HCT116 (cell line): ENCODE measurements at regions not wholly inside any gene's neighbourhood (a gene's known extent, or its start where the extent isn't known, plus 50 kb on each side); places are given as distances from the start of the nearest gene placed in this dataset.

Experiments used
- ATAC-seq: fragments of 200-7000 bp; cut with Tn5 transposase; 2 replicates; pipeline ENCODE4 v1.9.1; 2020; ENCODE audit warnings: mild to moderate bottlenecking, moderate library complexity
- BruUV-seq: library from RNA; stranded (reverse); fragments of 400-500 nt; replicated peaks from 2 replicates; lab custom pipeline; 2021; lab: Mats Ljungman, UMichigan
- CTCF ChIA-PET: fragments of 300-600 bp; sonication (Branson Sonifier 250); formaldehyde crosslinking; loops from one replicate; lab custom pipeline; 2021; ENCODE audit warnings: antibody characterized with exemption; lab: Charles Lee
- POLR2A ChIA-PET: fragments of 300-600, 350-600 bp; sonication (Branson Sonifier 250); formaldehyde crosslinking; loops from one replicate; lab custom pipeline; 2021; ENCODE audit warnings: antibody characterized with exemption; lab: Charles Lee
- RAD21 ChIA-PET, 2 experiments: fragments of 300-600 bp; sonication (Branson Sonifier 250); formaldehyde crosslinking; loops; one replicate each; lab custom pipeline; 2023; ENCODE audit warnings: low total read pairs in 2 of 2; ENCODE audit not compliant: uncharacterized antibody in 2 of 2, unreplicated experiment in 2 of 2, low non-redundant PET in 1 of 2; lab: Charles Lee
- DNase-seq: peaks from one replicate; pipeline ENCODE4 v3.0.0-alpha.2; 2010; ENCODE audit warnings: low read depth, low spot score
- H2AFZ ChIP-seq: fragments of 200-600 bp; shearing (Covaris generic), sonication (generic); 2 replicates; pipeline ENCODE4 v1.6.1; 2017; ENCODE audit warnings: low read depth, mixed run types, mixed read lengths, antibody characterized with exemption, low read length; ENCODE audit not compliant: poor library complexity, severe bottlenecking
- H3K27ac ChIP-seq: 2 replicates; pipeline ENCODE4 v1.5.1; 2012; ENCODE audit warnings: low read depth, low read length
- H3K27me3 ChIP-seq: fragments of 200-600 bp; sonication (generic); 2 replicates; pipeline ENCODE4 v1.6.1; 2016; ENCODE audit warnings: mixed run types, low read length, mixed read lengths; ENCODE audit not compliant: insufficient read depth
- H3K36me3 ChIP-seq, 2 experiments: fragments of 200-500 bp in 1 of 2; fragments of 200-600 bp in 1 of 2; sonication (Bioruptor generic) in 1 of 2; sonication (generic) in 1 of 2; 2 replicates each; pipeline versions ENCODE4 v1.5.1 to v1.6.1; 2014 to 2016; ENCODE audit warnings: low read length in 2 of 2, inconsistent platforms in 1 of 2, mixed read lengths in 1 of 2, mixed run types in 1 of 2; ENCODE audit not compliant: insufficient read depth in 2 of 2, control insufficient read depth in 1 of 2
- H3K4me1 ChIP-seq, 2 experiments: fragments of 200-600 bp in 1 of 2; sonication (generic) in 1 of 2; 2 replicates each; pipeline versions ENCODE4 v1.5.1 to v1.6.1; 2012 to 2017; ENCODE audit warnings: low read length in 2 of 2, inconsistent platforms in 1 of 2, mild to moderate bottlenecking in 1 of 2, mixed read lengths in 1 of 2, mixed run types in 1 of 2, moderate library complexity in 1 of 2; ENCODE audit not compliant: insufficient read depth in 2 of 2, control insufficient read depth in 1 of 2
- H3K4me2 ChIP-seq: fragments of 200-600 bp; sonication (generic); 2 replicates; pipeline ENCODE4 v1.6.1; 2017; ENCODE audit warnings: mixed run types, low read length, mixed read lengths
- H3K4me3 ChIP-seq, 2 experiments: fragments of 200-600 bp in 1 of 2; sonication (generic) in 1 of 2; replicated peaks in 1 of 2; 2 replicates each; pipeline ENCODE4 v1.5.1; 2011 to 2016; ENCODE audit warnings: low read length in 2 of 2, control low read depth in 1 of 2, low read depth in 1 of 2, mild to moderate bottlenecking in 1 of 2, mixed read lengths in 1 of 2, mixed run types in 1 of 2
- H3K79me2 ChIP-seq: fragments of 200-600 bp; sonication (generic); 2 replicates; pipeline ENCODE4 v1.6.1; 2017; ENCODE audit warnings: mild to moderate bottlenecking, mixed run types, low read length, moderate library complexity, mixed read lengths; ENCODE audit not compliant: insufficient read depth
- H3K9ac ChIP-seq: fragments of 200-600 bp; sonication (generic); 2 replicates; pipeline ENCODE4 v1.6.1; 2016; ENCODE audit warnings: low read length, mixed read lengths
- H3K9me2 ChIP-seq: fragments of 200-600 bp; sonication (generic), shearing (Covaris generic); 2 replicates; pipeline ENCODE4 v1.6.1; 2017; ENCODE audit warnings: mixed run types, mild to moderate bottlenecking, moderate library complexity; ENCODE audit not compliant: insufficient read depth
- H3K9me3 ChIP-seq, 2 experiments: fragments of 200-500 bp in 1 of 2; fragments of 200-600 bp in 1 of 2; sonication (Bioruptor generic) in 1 of 2; sonication (generic) in 1 of 2; 2 replicates each; pipeline ENCODE4 v1.6.1; 2014 to 2017; ENCODE audit warnings: low read length in 2 of 2, mixed read lengths in 2 of 2, inconsistent platforms in 1 of 2, low read depth in 1 of 2, mild to moderate bottlenecking in 1 of 2, mixed run types in 1 of 2, moderate library complexity in 1 of 2; ENCODE audit not compliant: control insufficient read depth in 1 of 2, insufficient read depth in 1 of 2
- H4K20me1 ChIP-seq: fragments of 200-600 bp; sonication (generic), shearing (Covaris generic); 2 replicates; pipeline ENCODE4 v1.6.1; 2017; ENCODE audit warnings: mixed run types, mild to moderate bottlenecking, moderate library complexity; ENCODE audit not compliant: insufficient read depth
- CEBPB ChIP-seq: IDR thresholded peaks from 2 replicates; pipeline ENCODE4 v1.6.1; 2012; ENCODE audit warnings: low read depth
- CTCF ChIP-seq, 3 experiments: fragments of 200-600 bp in 1 of 3; sonication (generic) in 1 of 3; IDR thresholded peaks in 2 of 3; conservative IDR thresholded peaks in 1 of 3; 2 replicates each; pipeline ENCODE4 v1.5.1; 2012 to 2017; ENCODE audit warnings: low read depth in 2 of 3, low read length in 2 of 3, antibody characterized with exemption in 1 of 3, borderline replicate concordance in 1 of 3, control low read depth in 1 of 3, mild to moderate bottlenecking in 1 of 3, mixed read lengths in 1 of 3, mixed run types in 1 of 3, moderate library complexity in 1 of 3; ENCODE audit not compliant: insufficient read depth in 1 of 3
- EZH2 ChIP-seq: fragments of 200-600 bp; sonication (generic); IDR thresholded peaks from 2 replicates; pipeline ENCODE4 v1.6.1; 2017; ENCODE audit warnings: antibody characterized with exemption, mixed run types
- EZH2phosphoT487 ChIP-seq: fragments of 200-600 bp; IDR thresholded peaks from 2 replicates; pipeline ENCODE4 v1.6.1; 2018; ENCODE audit warnings: antibody characterized with exemption, borderline replicate concordance
- FOSL1 ChIP-seq: IDR thresholded peaks from 2 replicates; pipeline ENCODE4 v1.6.1; 2012; ENCODE audit warnings: low read depth
- MAX ChIP-seq: IDR thresholded peaks from 2 replicates; pipeline ENCODE4 v1.6.1; 2012
- POLR2A ChIP-seq: IDR thresholded peaks from 2 replicates; pipeline ENCODE4 v1.7.0; 2011; ENCODE audit warnings: borderline replicate concordance; ENCODE audit not compliant: insufficient read depth, insufficient read length; ENCODE audit errors: extremely low read depth
- RAD21 ChIP-seq: IDR thresholded peaks from 2 replicates; pipeline ENCODE4 v1.6.1; 2012; ENCODE audit warnings: low read depth, mild to moderate bottlenecking
- SP1 ChIP-seq: IDR thresholded peaks from 2 replicates; pipeline ENCODE4 v1.6.1; 2012; ENCODE audit warnings: low read depth
- SRF ChIP-seq: IDR thresholded peaks from 2 replicates; pipeline ENCODE4 v1.6.1; 2012; ENCODE audit warnings: low read depth
- TCF7L2 ChIP-seq: IDR thresholded peaks from 2 replicates; pipeline ENCODE4 v1.7.0; 2011; ENCODE audit warnings: borderline replicate concordance, inconsistent platforms; ENCODE audit not compliant: insufficient read depth, insufficient read length; ENCODE audit errors: extremely low read depth
- YY1 ChIP-seq: IDR thresholded peaks from 2 replicates; pipeline ENCODE4 v1.6.1; 2011; ENCODE audit warnings: low read length, low read depth, moderate library complexity, mild to moderate bottlenecking; ENCODE audit not compliant: insufficient replicate concordance; ENCODE audit errors: extremely low read depth
- ZBTB33 ChIP-seq: IDR thresholded peaks from 2 replicates; pipeline ENCODE4 v1.6.1; 2011; ENCODE audit warnings: mild to moderate bottlenecking, low read length, moderate library complexity; ENCODE audit not compliant: insufficient replicate concordance; ENCODE audit errors: extremely low read depth
- ZNF274 ChIP-seq: fragments of 200-500 bp; sonication (Bioruptor generic); IDR thresholded peaks from 2 replicates; pipeline ENCODE4 v1.6.1; 2014; ENCODE audit warnings: mild to moderate bottlenecking, low read depth, low read length, inconsistent platforms
- intact Hi-C: fragments of 100-400 bp; cut with micrococcal nuclease; formaldehyde crosslinking; loops from 2 replicates; pipeline ENCODE4 v1.10.0; 2022
- TF ChIP-seq, protein P1 (sequence below): IDR thresholded peaks from 2 replicates; pipeline ENCODE4 v1.6.1; 2012

DNA sequence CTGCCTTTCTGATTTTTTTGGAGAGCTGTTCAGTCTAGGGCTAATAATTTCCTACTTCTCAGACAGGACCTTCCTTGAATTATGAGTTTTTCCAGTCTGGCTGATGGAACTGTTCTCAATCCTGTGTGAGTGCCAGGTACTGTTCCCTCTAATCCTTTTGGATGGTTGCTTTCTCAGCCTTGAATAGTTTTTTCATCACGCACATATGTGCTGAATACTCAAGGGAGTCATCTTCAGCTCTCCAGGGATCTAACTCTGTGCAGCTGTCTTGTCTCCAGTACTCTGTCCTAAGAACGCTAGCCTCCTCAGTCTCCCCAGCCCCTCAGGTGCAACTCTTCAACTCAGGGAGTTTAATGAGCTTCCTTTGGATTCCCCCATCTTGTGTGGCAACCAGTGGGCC lies 93.2 kb downstream of the GASK1B start:
- Histone ChIP-seq H3K9me2 (no peaks in the 10 kb centered on the region), H3K4me2 (no peak overlapping the region), H3K4me1 (no peaks in the 10 kb centered on the region), H3K9ac (no peak overlapping the region), H3K9me3 (no peaks in the 10 kb centered on the region), H3K79me2 (no peaks in the 10 kb centered on the region)
- RAD21 ChIA-PET = no interaction called here
- ATAC-seq = no peak
- intact Hi-C loops = no loop called here
- no peak for DNase-seq
- no peak for TF ChIP-seq EZH2phosphoT487
- no peak for TF ChIP-seq CEBPB
- no peak for TF ChIP-seq SRF
- TF ChIP-seq FOSL1 = no peak
- TF ChIP-seq, all 23 proteins: peak for 0
- ChIA-PET CTCF (no interaction called here), POLR2A (no interaction called here)
- Histone ChIP-seq H3K4me3 (no peak overlapping the region), H3K27ac (no peak overlapping the region), H2AFZ (no peak overlapping the region), H3K27me3 (no peaks in the 10 kb centered on the region), H3K36me3 (no peaks in the 10 kb centered on the region), H4K20me1 (no peaks in the 10 kb centered on the region)
- BruUV-seq = no TSS peak

GRCh38 chr4:158077835-158078234 lies 95.0 kb downstream of the GASK1B start:
- no peaks in the 10 kb centered on the region for H3K36me3 ChIP-seq
- BruUV-seq = no TSS peak
- H3K4me3 ChIP-seq = no peak overlapping the region
- no peak overlapping the region for H2AFZ ChIP-seq
- TF ChIP-seq ZBTB33 (no peak), YY1 (no peak), CEBPB (no peak), ZNF274 (no peak), EZH2phosphoT487 (no peak), RAD21 (no peak), SRF (no peak), POLR2A (no peak), CTCF (IDR thresholded peaks at IDR 0.05 in 2 of 3, conservative IDR thresholded peaks at IDR 0.05 in 1 of 3; ENCODE audit: borderline replicate concordance in 1 of 3, insufficient read depth in 1 of 3, low read depth in 2 of 3, low read length in 2 of 3) (no peak), SP1 (no peak), EZH2 (no peak), MAX (no peak), TCF7L2 (no peak)
- TF ChIP-seq, protein P1, sequence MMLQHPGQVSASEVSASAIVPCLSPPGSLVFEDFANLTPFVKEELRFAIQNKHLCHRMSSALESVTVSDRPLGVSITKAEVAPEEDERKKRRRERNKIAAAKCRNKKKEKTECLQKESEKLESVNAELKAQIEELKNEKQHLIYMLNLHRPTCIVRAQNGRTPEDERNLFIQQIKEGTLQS = no peak
- no peak overlapping the region for H3K9ac ChIP-seq
- H3K4me2 ChIP-seq = no peak overlapping the region
- no peaks in the 10 kb centered on the region for H3K27me3 ChIP-seq
- H3K79me2 ChIP-seq = no peaks in the 10 kb centered on the region
- H4K20me1 ChIP-seq = no peaks in the 10 kb centered on the region
- ATAC-seq (no peak), DNase-seq (no peak)
- intact Hi-C loops = no loop called here
- H3K9me3 ChIP-seq = no peaks in the 10 kb centered on the region
- RAD21 ChIA-PET = no interaction called here
- no peak overlapping the region for H3K27ac ChIP-seq
- H3K9me2 ChIP-seq = no peaks in the 10 kb centered on the region
- POLR2A ChIA-PET = no interaction called here
- no peaks in the 10 kb centered on the region for H3K4me1 ChIP-seq
- CTCF ChIA-PET = no interaction called here
